ENCODE measurements at regions not wholly inside any gene's neighbourhood (a gene's known extent, or its start where the extent isn't known, plus 50 kb on each side); places are given as distances from the start of the nearest gene placed in this dataset.

GRCh38 chr9:107632216-107632615 lies 142.6 kb upstream of the KLF4 start:
- H3K4me3 ChIP-seq (ENCODE audit: low read depth, low read length): no peak overlapping the region
- CTCF ChIA-PET: interaction anchor here (0.7 kb wide), 1 partner anchor 1032 kb away, joined by 3 read pairs; no protein-coding TSS in a partner anchor
- POLR2A ChIA-PET: no interaction called here
- TF ChIP-seq ZBTB21 (tag by site-specific recombination; IDR thresholded peaks at IDR 0.05): no peak
- no peak for TF ChIP-seq ZNF148 (tag by site-specific recombination; IDR thresholded peaks at IDR 0.05; ENCODE audit: borderline replicate concordance)
- TF ChIP-seq ZNF473 (tag by site-specific recombination; IDR thresholded peaks at IDR 0.05): no peak
- no peak for TF ChIP-seq PRDM6 (tag by site-specific recombination; IDR thresholded peaks at IDR 0.05)
- TF ChIP-seq ZNF747 (tag by site-specific recombination; IDR thresholded peaks at IDR 0.05): no peak
- TF ChIP-seq ZNF596 (tag by site-specific recombination; IDR thresholded peaks at IDR 0.05): no peak
- no peak for TF ChIP-seq ZNF585B (tag by site-specific recombination; IDR thresholded peaks at IDR 0.05)
- TF ChIP-seq ZNF133 (tag by site-specific recombination; IDR thresholded peaks at IDR 0.05): no peak
- TF ChIP-seq SALL2 (tag by site-specific recombination; IDR thresholded peaks at IDR 0.05; ENCODE audit: borderline replicate concordance): no peak
- TF ChIP-seq SP2 (tag by site-specific recombination; IDR thresholded peaks at IDR 0.05): no peak
- no peak for TF ChIP-seq ZNF426 (tag by site-specific recombination; IDR thresholded peaks at IDR 0.05)
- TF ChIP-seq ZNF10 (tag by site-specific recombination; IDR thresholded peaks at IDR 0.05): no peak
- TF ChIP-seq OSR2 (tag by site-specific recombination; IDR thresholded peaks at IDR 0.05): no peak
- TF ChIP-seq ZNF214 (tag by site-specific recombination; IDR thresholded peaks at IDR 0.05; ENCODE audit: borderline replicate concordance): no peak
- no peaks in the 10 kb centered on the region for H3K9me3 ChIP-seq (ENCODE audit: control insufficient read depth, insufficient read depth, low read depth, low read length)
- no peaks in the 10 kb centered on the region for H3K4me1 ChIP-seq (ENCODE audit: control insufficient read depth, insufficient read depth, low read length)
- no peak overlapping the region for H3K27ac ChIP-seq (ENCODE audit: extremely low read depth, low read depth, low read length)
- H3K36me3 ChIP-seq (ENCODE audit: control insufficient read depth in 2 of 2, insufficient read depth in 1 of 2, low read length in 2 of 2): no peaks in the 10 kb centered on the region

GRCh38 chr9:107631788-107632187 lies 142.2 kb upstream of the KLF4 start:
- CTCF ChIA-PET: interaction anchor here (0.9 kb wide), 1 partner anchor 206 kb away, joined by 3 read pairs; no protein-coding TSS in a partner anchor
- POLR2A ChIA-PET: no interaction called here
- H3K27ac ChIP-seq (ENCODE audit: extremely low read depth, low read depth, low read length): no peak overlapping the region
- no peaks in the 10 kb centered on the region for H3K36me3 ChIP-seq (ENCODE audit: control insufficient read depth in 2 of 2, insufficient read depth in 1 of 2, low read length in 2 of 2)
- no peaks in the 10 kb centered on the region for H3K9me3 ChIP-seq (ENCODE audit: control insufficient read depth, insufficient read depth, low read depth, low read length)
- H3K4me3 ChIP-seq (ENCODE audit: low read depth, low read length): no peak overlapping the region
- TF ChIP-seq ZNF398 (tag by site-specific recombination; IDR thresholded peaks at IDR 0.05): no peak
- TF ChIP-seq ZSCAN4 (tag by site-specific recombination; IDR thresholded peaks at IDR 0.05): no peak
- TF ChIP-seq ZNF610 (tag by site-specific recombination; IDR thresholded peaks at IDR 0.05; ENCODE audit: borderline replicate concordance): no peak
- no peak for TF ChIP-seq ZNF529 (tag by site-specific recombination; IDR thresholded peaks at IDR 0.05; ENCODE audit: insufficient replicate concordance)
- TF ChIP-seq ZNF664 (tag by site-specific recombination; IDR thresholded peaks at IDR 0.05): no peak
- H3K4me1 ChIP-seq (ENCODE audit: control insufficient read depth, insufficient read depth, low read length): no peaks in the 10 kb centered on the region
